ENCODE measurements at regions not wholly inside any gene's neighbourhood (a gene's known extent, or its start where the extent isn't known, plus 50 kb on each side); places are given as distances from the start of the nearest gene placed in this dataset.

- TF ChIP-seq CTCF (conservative IDR thresholded peaks at IDR 0.05; ENCODE audit: low read depth in 2 of 2) (no peak), REST (IDR thresholded peaks at IDR 0.05; ENCODE audit: unreplicated experiment) (no peak), NANOG (IDR thresholded peaks at IDR 0.05; ENCODE audit: borderline replicate concordance) (no peak), CREB1 (CRISPR knock-in tag; IDR thresholded peaks at IDR 0.05; ENCODE audit: low read depth) (no peak), POLR2AphosphoS5 (IDR thresholded peaks at IDR 0.05; ENCODE audit: low read depth) (no peak), EZH2 (IDR thresholded peaks at IDR 0.05; ENCODE audit: low read depth, unreplicated experiment) (no peak), EZH2phosphoT487 (IDR thresholded peaks at IDR 0.05; ENCODE audit: unreplicated experiment) (no peak)
These were observed 107.3 kb upstream of the ST6GALNAC5 start for GRCh38 chr1:76759950-76760349.
